IMR-90 (cell line): ENCODE measurements at regions not wholly inside any gene's neighbourhood (a gene's known extent, or its start where the extent isn't known, plus 50 kb on each side); places are given as distances from the start of the nearest gene placed in this dataset.
"Not testable (repeated sequence)": the region's sequence is repeated elsewhere in the genome, so short reads cannot be mapped to it uniquely, and the experiment has no call there.

Experiments
- ATAC-seq: fragments of 200-7000 bp; cut with Tn5 transposase; 2 replicates; pipeline ENCODE4 v1.9.1; 2020; ENCODE audit warnings: low read depth, mild to moderate bottlenecking, moderate library complexity
- BruUV-seq: library from RNA; stranded (reverse); fragments of 400-500 nt; replicated peaks from 2 replicates; lab custom pipeline; 2021; lab: Mats Ljungman, UMichigan
- CTCF ChIA-PET: fragments of 300-600 bp; formaldehyde crosslinking; extraction: SDS; loops from one replicate; lab custom pipeline; 2021; ENCODE audit warnings: antibody characterized with exemption; lab: Yijun Ruan, JAX
- POLR2A ChIA-PET: fragments of 300-600 bp; sonication (Branson Sonifier 250); formaldehyde crosslinking; loops from one replicate; lab custom pipeline; 2022; ENCODE audit warnings: antibody characterized with exemption; ENCODE audit not compliant: unreplicated experiment; lab: Charles Lee
- DNase-seq: peaks from one replicate; pipeline ENCODE4 v3.0.0; 2013
- H2AFZ ChIP-seq: replicated peaks from 2 replicates; pipeline ENCODE3; 2013; ENCODE audit warnings: low read length, mild to moderate bottlenecking; ENCODE audit not compliant: poor library complexity
- H2AK5ac ChIP-seq: 2 replicates; pipeline ENCODE4 v1.6.1; 2013; ENCODE audit warnings: low read depth, low read length, inconsistent platforms
- H2AK9ac ChIP-seq: replicated peaks from 2 replicates; pipeline ENCODE3; 2013; ENCODE audit warnings: mild to moderate bottlenecking, low read depth, low read length, moderate library complexity; ENCODE audit not compliant: poor library complexity
- H2BK120ac ChIP-seq: 2 replicates; pipeline ENCODE4 v1.6.1; 2013; ENCODE audit warnings: low read depth, low read length, inconsistent platforms
- H2BK15ac ChIP-seq: 3 replicates; pipeline ENCODE4 v1.6.1; 2013; ENCODE audit warnings: low read depth, low read length, inconsistent platforms
- H2BK20ac ChIP-seq: 2 replicates; pipeline ENCODE4 v1.6.1; 2013; ENCODE audit warnings: low read depth, mild to moderate bottlenecking, inconsistent platforms, low read length, moderate library complexity
- H2BK5ac ChIP-seq: 2 replicates; pipeline ENCODE4 v1.6.1; 2013; ENCODE audit warnings: mild to moderate bottlenecking, low read depth, low read length, inconsistent platforms; ENCODE audit not compliant: poor library complexity, severe bottlenecking
- H3K14ac ChIP-seq: replicated peaks from 2 replicates; pipeline ENCODE4 v1.6.1; 2013; ENCODE audit warnings: low read depth, low read length, inconsistent platforms
- H3K18ac ChIP-seq: 2 replicates; pipeline ENCODE4 v1.6.1; 2013; ENCODE audit warnings: low read depth, low read length, control low read depth
- H3K23ac ChIP-seq: 2 replicates; pipeline ENCODE4 v1.6.1; 2013; ENCODE audit warnings: low read depth, low read length, inconsistent platforms
- H3K27ac ChIP-seq: 2 replicates; pipeline ENCODE4 v1.5.1; 2013; ENCODE audit warnings: mild to moderate bottlenecking, control low read depth, low read length; ENCODE audit not compliant: insufficient read depth
- H3K27me3 ChIP-seq: 2 replicates; pipeline ENCODE4 v1.6.1; 2013; ENCODE audit warnings: low read length; ENCODE audit not compliant: control insufficient read depth, insufficient read depth
- H3K36me3 ChIP-seq: 2 replicates; pipeline ENCODE4 v1.6.1; 2013; ENCODE audit warnings: low read length, mixed read lengths; ENCODE audit not compliant: control insufficient read depth, insufficient read depth
- H3K4ac ChIP-seq: 2 replicates; pipeline ENCODE4 v1.6.1; 2013; ENCODE audit warnings: low read depth, low read length, inconsistent platforms
- H3K4me1 ChIP-seq: 2 replicates; pipeline ENCODE4 v1.6.1; 2013; ENCODE audit warnings: low read length, mixed read lengths; ENCODE audit not compliant: control insufficient read depth, insufficient read depth
- H3K4me2 ChIP-seq: 2 replicates; pipeline ENCODE4 v1.6.1; 2013; ENCODE audit warnings: low read depth, mild to moderate bottlenecking, control low read depth, low read length, moderate library complexity
- H3K4me3 ChIP-seq: 2 replicates; pipeline ENCODE4 v1.5.1; 2013; ENCODE audit warnings: low read depth, mild to moderate bottlenecking, control low read depth, low read length, moderate library complexity; ENCODE audit not compliant: insufficient read depth
- H3K56ac ChIP-seq: 2 replicates; pipeline ENCODE4 v1.6.1; 2013; ENCODE audit warnings: low read length, inconsistent platforms; ENCODE audit not compliant: insufficient read depth; ENCODE audit errors: extremely low read depth
- H3K79me1 ChIP-seq, 2 experiments: 2 replicates each; pipeline ENCODE4 v1.6.1; 2013; ENCODE audit warnings: low read length in 2 of 2, inconsistent platforms in 1 of 2, low read depth in 1 of 2
- H3K9ac ChIP-seq: 2 replicates; pipeline ENCODE4 v1.6.1; 2013; ENCODE audit warnings: low read depth, low read length, control low read depth
- H3K9me1 ChIP-seq: 2 replicates; pipeline ENCODE4 v1.6.1; 2013; ENCODE audit warnings: low read length, inconsistent platforms; ENCODE audit not compliant: insufficient read depth
- H3K9me3 ChIP-seq: 2 replicates; pipeline ENCODE4 v1.6.1; 2013; ENCODE audit warnings: low read length; ENCODE audit not compliant: control insufficient read depth, insufficient read depth
- H4K20me1 ChIP-seq: 2 replicates; pipeline ENCODE4 v1.6.1; 2013; ENCODE audit warnings: low read length, inconsistent platforms; ENCODE audit not compliant: insufficient read depth
- H4K5ac ChIP-seq: 2 replicates; pipeline ENCODE4 v1.6.1; 2013; ENCODE audit warnings: mild to moderate bottlenecking, low read depth, low read length, control low read depth
- H4K8ac ChIP-seq, 2 experiments: 2 replicates each; pipeline ENCODE4 v1.6.1; 2013; ENCODE audit warnings: low read depth in 2 of 2, low read length in 2 of 2, control low read depth in 1 of 2, inconsistent platforms in 1 of 2
- H4K91ac ChIP-seq: 2 replicates; pipeline ENCODE4 v1.6.1; 2013; ENCODE audit warnings: low read depth, low read length, inconsistent platforms; ENCODE audit not compliant: insufficient read depth
- WGBS, 2 experiments: methylation state at CpG; one replicate each; pipeline versions ENCODE4 v1.1.5 to v1.1.7; 2013; ENCODE audit warnings: missing lambda C conversion rate in 2 of 2; ENCODE audit not compliant: insufficient read length in 1 of 2; ENCODE audit errors: extremely low coverage in 2 of 2; 5-methylcytosine and 5-hydroxymethylcytosine counted together
- dilution Hi-C: fragments of 300-500 bp; cut with HindIII; formaldehyde crosslinking; loops from one replicate; pipeline ENCODE4 v1.14.3; 2018; ENCODE audit warnings: low sequenced_read_pairs; ENCODE audit not compliant: unreplicated experiment
- in situ Hi-C: fragments of 300-500 bp; cut with MboI; formaldehyde crosslinking; loops from 3 replicates; pipeline ENCODE4 v1.14.3; 2019; ENCODE audit warnings: low sequenced_read_pairs, inconsistent platforms, mixed read lengths
- intact Hi-C: fragments of 100-400 bp; cut with micrococcal nuclease; formaldehyde crosslinking; loops from 2 replicates; pipeline ENCODE4 v1.10.0; 2022

DNA sequence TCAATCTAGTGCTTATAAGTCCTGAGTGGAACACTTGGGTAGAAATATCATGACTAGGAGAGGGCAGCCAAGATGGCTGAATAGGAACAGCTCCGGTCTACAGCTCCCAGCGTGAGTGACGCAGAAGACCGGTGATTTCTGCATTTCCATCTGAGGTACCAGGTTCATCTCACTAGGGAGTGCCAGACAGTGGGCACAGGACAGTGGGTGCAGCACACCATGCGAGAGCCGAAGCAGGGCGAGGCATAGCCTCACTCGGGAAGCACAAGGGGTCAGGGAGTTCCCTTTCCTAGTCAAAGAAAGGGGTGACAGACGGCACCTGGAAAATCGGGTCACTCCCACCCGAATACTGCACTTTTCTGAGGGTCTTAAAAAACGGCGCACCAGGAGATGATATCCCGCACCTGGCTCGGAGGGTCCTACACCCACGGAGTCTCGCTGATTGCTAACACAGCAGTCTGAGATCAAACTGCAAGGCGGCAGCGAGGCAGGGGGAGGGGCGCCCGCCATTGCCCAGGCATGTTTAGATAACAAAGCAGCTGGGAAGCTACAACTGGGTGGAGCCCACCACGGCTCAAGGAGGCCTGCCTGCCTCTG is 302.8 kb downstream of the TFAP2B start:
- H3K14ac ChIP-seq, H3K79me1 ChIP-seq, H4K8ac ChIP-seq, H3K4me3 ChIP-seq, intact Hi-C loops, H3K36me3 ChIP-seq, H3K27me3 ChIP-seq, H4K20me1 ChIP-seq, ATAC-seq, POLR2A ChIA-PET, H2BK20ac ChIP-seq, H3K23ac ChIP-seq, H2BK120ac ChIP-seq, CTCF ChIA-PET, H3K4ac ChIP-seq, H4K91ac ChIP-seq, H3K4me1 ChIP-seq, DNase-seq, H3K27ac ChIP-seq, H2AK5ac ChIP-seq, H2AFZ ChIP-seq, H3K9ac ChIP-seq, H2BK15ac ChIP-seq, H3K9me3 ChIP-seq, H3K4me2 ChIP-seq, H3K56ac ChIP-seq, H4K5ac ChIP-seq, dilution Hi-C loops, H3K18ac ChIP-seq, H2BK5ac ChIP-seq, BruUV-seq, H3K9me1 ChIP-seq, in situ Hi-C loops, H2AK9ac ChIP-seq: not testable (repeated sequence)
- WGBS, 2 experiments, result 90% methylated on average over 2 of the region's 22 CpGs; no CpG with 5 or more reads in 1 of the 2 experiments
